Right atrium auricular region (tissue), 2 donors: ENCODE measurements at regions not wholly inside any gene's neighbourhood (a gene's known extent, or its start where the extent isn't known, plus 50 kb on each side); places are given as distances from the start of the nearest gene placed in this dataset.
"Not testable (repeated sequence)": the region's sequence is repeated elsewhere in the genome, so short reads cannot be mapped to it uniquely, and the experiment has no call there.

Source experiments
- DNase-seq: peaks from one replicate; pipeline ENCODE4 v3.0.0-alpha.2; 2019; ENCODE audit warnings: low spot score
- H3K27ac ChIP-seq, 2 donors: fragments of 200-600 bp; sonication (generic); 1 replicate in 1 of 2; 2 replicates in 1 of 2; pipeline ENCODE4 v1.5.1; 2016 to 2019
- H3K27me3 ChIP-seq, 2 donors: fragments of 200-600 bp; sonication (generic); one replicate each; pipeline versions ENCODE4 v1.5.1 to v1.6.0; 2017 to 2019
- H3K36me3 ChIP-seq: fragments of 200-600 bp; sonication (generic); one replicate; pipeline ENCODE4 v1.5.1; 2016
- H3K4me1 ChIP-seq, 2 donors: fragments of 200-600 bp; sonication (generic); one replicate each; pipeline versions ENCODE4 v1.5.1 to v1.6.0; 2017 to 2019
- H3K4me3 ChIP-seq, 2 donors: fragments of 200-600 bp; sonication (generic); 1 replicate in 1 of 2; 2 replicates in 1 of 2; pipeline ENCODE4 v1.5.1; 2017 to 2019; ENCODE audit warnings: mild to moderate bottlenecking in 1 of 2, moderate library complexity in 1 of 2
- H3K9me3 ChIP-seq, 2 donors: fragments of 200-600 bp; sonication (generic); one replicate each; pipeline ENCODE4 v1.5.1; 2019
- CTCF ChIP-seq, 2 donors: fragments of 200-600 bp; sonication (generic); IDR thresholded peaks; one replicate each; pipeline ENCODE4 v1.5.1; 2019; ENCODE audit warnings: antibody characterized with exemption in 2 of 2

GRCh38 chrX:120725874-120726273 lies 96.0 kb upstream of the C1GALT1C1 start:
- Histone ChIP-seq H3K27ac (no peak overlapping the region), H3K4me3 (no peak overlapping the region), H3K9me3 (peaks cover 0 to 4% of the 10 kb centered on the region in 2 donors), H3K4me1 (no peaks in the 10 kb centered on the region), H3K36me3 (no peaks in the 10 kb centered on the region), H3K27me3 (no peaks in the 10 kb centered on the region)
- TF ChIP-seq CTCF (IDR thresholded peaks at IDR 0.05): no peak
- DNase-seq: no peak

GRCh38 chrX:120719622-120720021 lies 89.8 kb upstream of the C1GALT1C1 start:
- no peak for DNase-seq
- Histone ChIP-seq H3K27ac (no peak overlapping the region), H3K4me3 (no peak overlapping the region), H3K36me3 (no peaks in the 10 kb centered on the region), H3K9me3 (peaks cover 0 to 5% of the 10 kb centered on the region in 2 donors), H3K4me1 (no peaks in the 10 kb centered on the region), H3K27me3 (no peaks in the 10 kb centered on the region)
- TF ChIP-seq CTCF (IDR thresholded peaks at IDR 0.05): no peak

GRCh38 chrX:120718969-120719368 lies 89.1 kb upstream of the C1GALT1C1 start:
- no peaks in the 10 kb centered on the region for H3K36me3 ChIP-seq
- no peaks in the 10 kb centered on the region for H3K27me3 ChIP-seq
- H3K9me3 ChIP-seq: peaks cover 0 to 5% of the 10 kb centered on the region in 2 donors
- H3K27ac ChIP-seq: no peak overlapping the region
- H3K4me3 ChIP-seq: no peak overlapping the region
- DNase-seq: no peak
- H3K4me1 ChIP-seq: no peaks in the 10 kb centered on the region
- TF ChIP-seq CTCF (IDR thresholded peaks at IDR 0.05): no peak

- not testable (repeated sequence) for H3K4me1 ChIP-seq, H3K36me3 ChIP-seq, H3K4me3 ChIP-seq, DNase-seq, H3K27ac ChIP-seq, H3K27me3 ChIP-seq, H3K9me3 ChIP-seq
These were observed 72.5 kb upstream of the C1GALT1C1 start for GRCh38 chrX:120702337-120702736.

- DNase-seq: no peak
- TF ChIP-seq CTCF (IDR thresholded peaks at IDR 0.05): no peak
- H3K4me3 ChIP-seq: no peak overlapping the region
- H3K4me1 ChIP-seq: no peaks in the 10 kb centered on the region
- no peaks in the 10 kb centered on the region for H3K27me3 ChIP-seq
- peaks cover 0 to 6% of the 10 kb centered on the region in 2 donors for H3K9me3 ChIP-seq
- H3K27ac ChIP-seq: no peak overlapping the region
- no peaks in the 10 kb centered on the region for H3K36me3 ChIP-seq
These were observed 67.2 kb upstream of the C1GALT1C1 start for GRCh38 chrX:120697053-120697452.

- no peak for TF ChIP-seq CTCF (IDR thresholded peaks at IDR 0.05)
- Histone ChIP-seq H3K4me3 (no peak overlapping the region), H3K36me3 (no peaks in the 10 kb centered on the region), H3K27me3 (no peaks in the 10 kb centered on the region), H3K4me1 (no peaks in the 10 kb centered on the region), H3K9me3 (no peaks in the 10 kb centered on the region), H3K27ac (no peak overlapping the region)
- no peak for DNase-seq
These were observed 62.5 kb upstream of the C1GALT1C1 start for GRCh38 chrX:120692319-120692718.
